Ectodermal cell (in vitro differentiated cells): ENCODE measurements at regions not wholly inside any gene's neighbourhood (a gene's known extent, or its start where the extent isn't known, plus 50 kb on each side); places are given as distances from the start of the nearest gene placed in this dataset.

Experiments used
- H3K27ac ChIP-seq: 2 replicates; pipeline ENCODE4 v1.7.0; 2013; ENCODE audit warnings: mild to moderate bottlenecking, low read depth, low read length; ENCODE audit not compliant: insufficient read depth, poor library complexity, severe bottlenecking
- H3K27me3 ChIP-seq: 2 replicates; pipeline ENCODE4 v1.7.0; 2013; ENCODE audit warnings: mild to moderate bottlenecking, low read length; ENCODE audit not compliant: insufficient read depth, control insufficient read depth, poor library complexity, severe bottlenecking
- H3K36me3 ChIP-seq: one replicate; pipeline ENCODE4 v1.7.0; 2013; ENCODE audit warnings: low read length; ENCODE audit not compliant: control insufficient read depth, insufficient read depth
- H3K4me1 ChIP-seq: one replicate; pipeline ENCODE4 v1.7.0; 2013; ENCODE audit warnings: low read length; ENCODE audit not compliant: control insufficient read depth, insufficient read depth
- H3K4me3 ChIP-seq: 2 replicates; pipeline ENCODE4 v1.7.0; 2013; ENCODE audit warnings: low read depth, low read length, control low read depth; ENCODE audit not compliant: insufficient read depth
- H3K9me3 ChIP-seq: 2 replicates; pipeline ENCODE4 v1.7.0; 2013; ENCODE audit warnings: mild to moderate bottlenecking, low read length, moderate library complexity; ENCODE audit not compliant: control insufficient read depth
- WGBS, 2 experiments: methylation state at CpG; one replicate each; pipeline ENCODE4 v1.1.7; 2013; ENCODE audit warnings: missing lambda C conversion rate in 2 of 2; 5-methylcytosine and 5-hydroxymethylcytosine counted together

- H3K27me3 ChIP-seq = no peaks in the 10 kb centered on the region
- no peaks in the 10 kb centered on the region for H3K9me3 ChIP-seq
- no peak overlapping the region for H3K4me3 ChIP-seq
- no peak overlapping the region for H3K27ac ChIP-seq
- 88 to 97% methylated on average over 2 to 3 of the region's 3 CpGs for WGBS, 2 experiments
- no peaks in the 10 kb centered on the region for H3K36me3 ChIP-seq
- H3K4me1 ChIP-seq = no peaks in the 10 kb centered on the region
Measured at GRCh38 chr13:84362777-84363176, 480.5 kb upstream of the SLITRK1 start.

DNA sequence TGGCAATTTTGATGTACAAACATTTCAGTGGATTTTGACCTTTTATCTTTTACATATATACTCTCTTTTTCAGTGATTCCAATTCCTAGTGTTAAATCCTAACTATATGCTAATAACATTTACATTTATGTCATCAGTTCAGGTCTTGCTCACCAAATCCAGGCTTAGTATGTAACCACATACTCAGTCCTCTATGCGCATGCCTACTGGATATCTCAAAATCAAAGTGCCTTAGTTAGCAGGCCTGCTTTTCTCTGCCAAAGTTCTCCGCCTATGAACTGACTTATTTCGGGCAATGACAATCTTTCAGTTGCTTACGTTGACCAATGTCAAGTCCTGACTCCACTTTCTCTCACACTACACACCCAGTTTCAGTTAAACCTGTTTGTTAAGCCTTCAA is 478.5 kb upstream of the SLITRK1 start:
- H3K36me3 ChIP-seq = no peaks in the 10 kb centered on the region
- no peak overlapping the region for H3K4me3 ChIP-seq
- no peaks in the 10 kb centered on the region for H3K9me3 ChIP-seq
- H3K27me3 ChIP-seq = no peaks in the 10 kb centered on the region
- H3K4me1 ChIP-seq = no peaks in the 10 kb centered on the region
- WGBS, 2 experiments = 88 to 95% methylated on average over 4 of the region's 4 CpGs
- no peak overlapping the region for H3K27ac ChIP-seq

DNA sequence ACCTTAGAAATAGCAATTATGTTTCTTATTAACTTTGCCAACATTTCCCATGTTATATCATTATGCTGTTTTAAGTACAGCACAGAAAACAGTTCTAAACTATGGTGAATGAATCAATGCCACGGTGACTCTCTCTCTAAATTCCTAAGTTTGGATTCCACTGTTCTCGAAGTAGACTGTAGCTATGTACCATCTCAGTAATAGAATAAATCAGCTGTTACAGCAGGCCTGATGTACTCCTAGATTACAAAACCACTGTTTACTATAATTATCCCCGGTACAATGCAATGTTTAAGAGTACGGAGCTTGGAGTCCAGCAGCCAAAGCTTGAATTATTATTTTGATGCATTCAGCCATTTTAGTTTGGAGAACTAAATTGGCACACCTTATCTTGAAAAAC is 476.3 kb upstream of the SLITRK1 start:
- H3K4me1 ChIP-seq = no peaks in the 10 kb centered on the region
- no peaks in the 10 kb centered on the region for H3K36me3 ChIP-seq
- no peaks in the 10 kb centered on the region for H3K27me3 ChIP-seq
- H3K4me3 ChIP-seq = no peak overlapping the region
- H3K9me3 ChIP-seq = no peaks in the 10 kb centered on the region
- WGBS, 2 experiments = 96 to 99% methylated on average over 4 of the region's 4 CpGs
- no peak overlapping the region for H3K27ac ChIP-seq

DNA sequence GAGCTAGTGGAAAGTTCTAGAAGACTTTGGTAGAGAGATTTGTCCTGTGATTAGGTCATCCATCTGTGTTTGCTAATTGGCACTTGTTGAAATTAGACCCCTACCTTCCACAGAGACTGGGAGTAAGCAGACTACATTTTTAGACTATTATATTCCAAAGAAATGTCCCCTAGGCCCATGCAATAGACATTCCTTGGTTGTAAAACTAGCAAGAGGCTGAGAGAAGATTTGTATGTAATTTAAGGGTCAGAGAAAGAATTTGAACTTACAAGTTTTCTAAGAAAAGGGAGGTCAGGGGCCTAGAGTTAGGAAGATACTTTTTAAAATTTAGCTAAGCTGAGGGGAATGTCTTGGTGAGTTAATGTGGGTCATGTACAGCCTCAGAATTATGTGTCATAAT is 470.7 kb upstream of the SLITRK1 start:
- no peaks in the 10 kb centered on the region for H3K36me3 ChIP-seq
- H3K4me1 ChIP-seq = no peaks in the 10 kb centered on the region
- no peaks in the 10 kb centered on the region for H3K9me3 ChIP-seq
- no peak overlapping the region for H3K27ac ChIP-seq
- H3K27me3 ChIP-seq = no peaks in the 10 kb centered on the region
- no peak overlapping the region for H3K4me3 ChIP-seq

DNA sequence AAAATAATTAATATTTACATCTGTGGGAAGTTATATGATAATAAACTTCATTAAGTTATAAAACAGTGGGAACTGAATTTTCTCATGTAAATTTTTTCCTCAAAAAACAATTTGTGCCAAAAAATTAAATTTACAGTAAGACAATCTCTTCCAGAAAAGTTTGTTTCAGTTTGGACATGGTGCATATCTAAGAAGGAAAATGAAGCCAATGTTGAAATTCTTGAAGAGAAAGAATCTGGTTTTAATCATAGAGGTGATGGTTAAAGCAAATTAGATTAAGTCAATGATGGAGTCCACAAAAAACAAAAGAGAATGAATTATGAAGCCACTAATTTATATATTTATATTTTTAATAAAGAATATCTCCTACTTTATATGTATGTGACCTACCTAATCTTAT is 457.2 kb upstream of the SLITRK1 start:
- no peaks in the 10 kb centered on the region for H3K27me3 ChIP-seq
- no peaks in the 10 kb centered on the region for H3K4me1 ChIP-seq
- no peak overlapping the region for H3K4me3 ChIP-seq
- no peaks in the 10 kb centered on the region for H3K9me3 ChIP-seq
- no peak overlapping the region for H3K27ac ChIP-seq
- H3K36me3 ChIP-seq = no peaks in the 10 kb centered on the region

- Histone ChIP-seq H3K4me1 (no peaks in the 10 kb centered on the region), H3K27ac (no peak overlapping the region), H3K4me3 (no peak overlapping the region), H3K27me3 (no peaks in the 10 kb centered on the region), H3K36me3 (no peaks in the 10 kb centered on the region), H3K9me3 (no peaks in the 10 kb centered on the region)
- 76 to 91% methylated on average over 1 to 2 of the region's 2 CpGs for WGBS, 2 experiments
Measured at GRCh38 chr13:84332346-84332745, 450.1 kb upstream of the SLITRK1 start.

DNA sequence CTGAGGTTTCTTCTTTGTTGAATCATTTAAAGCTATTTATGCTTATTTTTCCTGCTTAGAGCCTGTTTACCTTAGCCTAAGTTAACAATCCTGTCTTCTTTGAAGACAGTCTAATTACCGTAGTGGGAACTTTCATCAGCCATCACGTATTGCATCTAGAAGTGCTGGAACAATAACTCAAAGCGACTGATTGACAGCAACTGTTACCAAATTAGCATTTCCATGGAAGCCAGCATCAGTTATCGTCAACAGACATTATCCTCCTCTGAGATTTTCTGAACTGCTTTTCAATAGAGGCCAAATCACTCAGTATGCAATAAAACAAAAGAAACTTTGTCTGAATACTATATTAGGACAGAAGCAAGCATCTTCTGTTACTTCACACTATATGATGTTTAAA is 433.3 kb upstream of the SLITRK1 start:
- H3K9me3 ChIP-seq = no peaks in the 10 kb centered on the region
- H3K4me3 ChIP-seq = no peak overlapping the region
- no peaks in the 10 kb centered on the region for H3K27me3 ChIP-seq
- 1 to 15% methylated on average over 4 of the region's 4 CpGs for WGBS, 2 experiments
- no peak overlapping the region for H3K27ac ChIP-seq
- H3K4me1 ChIP-seq = peaks cover 4% of the 10 kb centered on the region
- no peaks in the 10 kb centered on the region for H3K36me3 ChIP-seq

GRCh38 chr13:84303035-84303434 is 420.8 kb upstream of the SLITRK1 start:
- no peak overlapping the region for H3K27ac ChIP-seq
- 93 to 97% methylated on average over 1 of the region's 1 CpG for WGBS, 2 experiments
- H3K4me3 ChIP-seq = no peak overlapping the region
- H3K4me1 ChIP-seq = no peaks in the 10 kb centered on the region
- no peaks in the 10 kb centered on the region for H3K36me3 ChIP-seq
- no peaks in the 10 kb centered on the region for H3K9me3 ChIP-seq
- no peaks in the 10 kb centered on the region for H3K27me3 ChIP-seq

GRCh38 chr13:84297251-84297650 is 415.0 kb upstream of the SLITRK1 start:
- no peaks in the 10 kb centered on the region for H3K9me3 ChIP-seq
- no peaks in the 10 kb centered on the region for H3K4me1 ChIP-seq
- no peaks in the 10 kb centered on the region for H3K27me3 ChIP-seq
- no peaks in the 10 kb centered on the region for H3K36me3 ChIP-seq
- no peak overlapping the region for H3K27ac ChIP-seq
- no peak overlapping the region for H3K4me3 ChIP-seq

GRCh38 chr13:84296401-84296800 is 414.1 kb upstream of the SLITRK1 start:
- no peaks in the 10 kb centered on the region for H3K4me1 ChIP-seq
- no peaks in the 10 kb centered on the region for H3K36me3 ChIP-seq
- no peaks in the 10 kb centered on the region for H3K9me3 ChIP-seq
- WGBS, 2 experiments = 89 to 98% methylated on average over 1 to 2 of the region's 2 CpGs
- no peak overlapping the region for H3K27ac ChIP-seq
- no peaks in the 10 kb centered on the region for H3K27me3 ChIP-seq
- no peak overlapping the region for H3K4me3 ChIP-seq

DNA sequence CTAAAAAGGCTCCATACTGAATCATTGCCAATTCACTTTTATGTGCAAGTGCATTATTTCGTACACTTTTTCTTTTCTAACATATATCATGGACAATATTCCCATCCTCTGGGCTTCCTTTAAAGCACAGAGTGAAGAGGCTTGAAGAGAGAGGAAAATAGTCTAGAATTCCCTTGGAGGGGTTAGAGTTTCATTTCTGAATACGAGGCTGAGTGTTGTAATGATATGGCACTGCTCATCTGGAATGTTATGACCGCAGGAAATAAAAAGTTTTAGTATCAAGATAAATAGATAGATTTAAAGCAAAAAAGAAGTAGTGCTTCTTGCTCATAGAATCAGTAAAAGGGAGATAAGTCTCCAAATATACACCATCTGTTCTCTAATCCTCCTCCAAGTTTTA is 412.3 kb upstream of the SLITRK1 start:
- WGBS, 2 experiments = 89 to 94% methylated on average over 2 to 3 of the region's 3 CpGs

More for the DNA sequence above, 412.3 kb upstream of the SLITRK1 start:
- no peak overlapping the region for H3K27ac ChIP-seq
- H3K4me3 ChIP-seq = no peak overlapping the region
- H3K36me3 ChIP-seq = no peaks in the 10 kb centered on the region
- no peaks in the 10 kb centered on the region for H3K4me1 ChIP-seq
- no peaks in the 10 kb centered on the region for H3K9me3 ChIP-seq
- H3K27me3 ChIP-seq = no peaks in the 10 kb centered on the region
